Gastroesophageal sphincter (tissue), 4 donors: ENCODE measurements at regions not wholly inside any gene's neighbourhood (a gene's known extent, or its start where the extent isn't known, plus 50 kb on each side); places are given as distances from the start of the nearest gene placed in this dataset.

Experiments used
- ATAC-seq: fragments of 150-250 bp; one replicate; pipeline ENCODE4 v1.9.1; 2016; ENCODE audit warnings: mild to moderate bottlenecking, moderate library complexity
- H3K27ac ChIP-seq, 4 donors: fragments of 200-600 bp; sonication (generic) in 3 of 4; 1 replicate in 3 of 4; 2 replicates in 1 of 4; pipeline ENCODE4 v1.5.1; 2016 to 2019
- H3K27me3 ChIP-seq: fragments of 200-600 bp; sonication (generic); one replicate; pipeline ENCODE4 v1.5.1; 2019
- H3K36me3 ChIP-seq, 2 donors: fragments of 200-600 bp; sonication (generic); one replicate each; pipeline ENCODE4 v1.5.1; 2019; ENCODE audit warnings: control low read depth in 1 of 2
- H3K4me1 ChIP-seq, 3 donors: fragments of 200-600 bp; sonication (generic); 1 replicate in 2 of 3; 2 replicates in 1 of 3; pipeline ENCODE4 v1.5.1; 2016 to 2019; ENCODE audit warnings: control low read depth in 2 of 3
- H3K4me3 ChIP-seq, 2 donors: fragments of 200-600 bp; sonication (generic); one replicate each; pipeline ENCODE4 v1.5.1; 2019; ENCODE audit warnings: mild to moderate bottlenecking in 1 of 2, moderate library complexity in 1 of 2
- H3K9me3 ChIP-seq, 3 donors: fragments of 200-600 bp; sonication (generic); one replicate each; pipeline ENCODE4 v1.5.1; 2017 to 2019; ENCODE audit warnings: control low read depth in 2 of 3
- CTCF ChIP-seq, 4 experiments: fragments of 200-600 bp in 2 of 4; fragments of 450-650 bp in 2 of 4; sonication (generic) in 1 of 4; IDR thresholded peaks; one replicate each; pipeline ENCODE4 v1.5.1; 2017 to 2019; ENCODE audit warnings: antibody characterized with exemption in 4 of 4, mild to moderate bottlenecking in 2 of 4, moderate library complexity in 2 of 4
- EP300 ChIP-seq: sonication (generic); formaldehyde crosslinking; IDR thresholded peaks from one replicate; pipeline ENCODE4 v1.6.1; 2017; ENCODE audit warnings: antibody characterized with exemption, mild to moderate bottlenecking
- POLR2A ChIP-seq, 2 donors: fragments of 450-650 bp; IDR thresholded peaks; one replicate each; pipeline ENCODE4 v1.6.1; 2017; ENCODE audit warnings: antibody characterized with exemption in 2 of 2, mild to moderate bottlenecking in 2 of 2, moderate library complexity in 1 of 2
- POLR2AphosphoS5 ChIP-seq: sonication (generic); formaldehyde crosslinking; IDR thresholded peaks from one replicate; pipeline ENCODE4 v1.6.1; 2017; ENCODE audit warnings: antibody characterized with exemption
- WGBS, 2 donors: methylation state at CpG; one replicate each; pipeline ENCODE4 v1.1.5; 2018; ENCODE audit warnings: low coverage in 1 of 2; 5-methylcytosine and 5-hydroxymethylcytosine counted together

- H3K4me3 ChIP-seq: peak overlapping the region in 1 of 2 donors; percentile 12
- TF ChIP-seq EP300 (no peak), CTCF (IDR thresholded peaks at IDR 0.05) (no peak), POLR2AphosphoS5 (no peak), POLR2A (IDR thresholded peaks at IDR 0.05) (no peak)
- peaks cover 0 to 26% (median 0%) of the 10 kb centered on the region in 3 donors for H3K4me1 ChIP-seq
- H3K27me3 ChIP-seq: no peaks in the 10 kb centered on the region
- H3K9me3 ChIP-seq: no peaks in the 10 kb centered on the region
- H3K27ac ChIP-seq: peak overlapping the region in 1 of 4 donors; percentile 13
- no peak for ATAC-seq
- 62 to 69% methylated on average over 8 to 9 of the region's 10 CpGs for WGBS, 2 donors
- no peaks in the 10 kb centered on the region for H3K36me3 ChIP-seq
Measured at GRCh38 chr15:95669146-95669922, 661.2 kb upstream of the NR2F2 start.

GRCh38 chr15:95674031-95674430 lies 656.5 kb upstream of the NR2F2 start:
- Histone ChIP-seq H3K36me3 (no peaks in the 10 kb centered on the region), H3K27me3 (no peaks in the 10 kb centered on the region), H3K4me1 (peaks cover 0 to 11% (median 0%) of the 10 kb centered on the region in 3 donors), H3K27ac (no peak overlapping the region), H3K4me3 (no peak overlapping the region), H3K9me3 (no peaks in the 10 kb centered on the region)
- 94 to 95% methylated on average over 3 to 4 of the region's 4 CpGs for WGBS, 2 donors
- ATAC-seq: no peak
- no peak for TF ChIP-seq EP300
- TF ChIP-seq POLR2A (IDR thresholded peaks at IDR 0.05): no peak
- no peak for TF ChIP-seq CTCF (IDR thresholded peaks at IDR 0.05)
- TF ChIP-seq POLR2AphosphoS5: no peak

- Histone ChIP-seq H3K36me3 (no peaks in the 10 kb centered on the region), H3K27me3 (no peaks in the 10 kb centered on the region), H3K9me3 (no peaks in the 10 kb centered on the region), H3K4me1 (no peaks in the 10 kb centered on the region), H3K27ac (no peak overlapping the region), H3K4me3 (no peak overlapping the region)
- WGBS, 2 donors: 91 to 100% methylated on average over 2 to 3 of the region's 3 CpGs
- TF ChIP-seq POLR2A (IDR thresholded peaks at IDR 0.05) (no peak), CTCF (IDR thresholded peaks at IDR 0.05) (no peak), EP300 (no peak), POLR2AphosphoS5 (no peak)
- no peak for ATAC-seq
Measured at GRCh38 chr15:95676500-95676899, 654.0 kb upstream of the NR2F2 start.

GRCh38 chr15:95679847-95680582 lies 650.5 kb upstream of the NR2F2 start:
- Histone ChIP-seq H3K27ac (no peak overlapping the region), H3K4me1 (no peaks in the 10 kb centered on the region), H3K27me3 (no peaks in the 10 kb centered on the region), H3K36me3 (no peaks in the 10 kb centered on the region), H3K9me3 (no peaks in the 10 kb centered on the region), H3K4me3 (no peak overlapping the region)
- TF ChIP-seq POLR2A (IDR thresholded peaks at IDR 0.05) (no peak), EP300 (no peak), POLR2AphosphoS5 (no peak), CTCF (IDR thresholded peaks at IDR 0.05) (no peak)
- WGBS, 2 donors: 92 to 93% methylated on average over 6 of the region's 6 CpGs
- no peak for ATAC-seq

- H3K4me3 ChIP-seq: no peak overlapping the region
- no peaks in the 10 kb centered on the region for H3K4me1 ChIP-seq
- H3K9me3 ChIP-seq: no peaks in the 10 kb centered on the region
- WGBS, 2 donors: 78 to 87% methylated on average over 1 to 2 of the region's 2 CpGs
- TF ChIP-seq CTCF (IDR thresholded peaks at IDR 0.05) (no peak), POLR2A (IDR thresholded peaks at IDR 0.05) (no peak), POLR2AphosphoS5 (no peak), EP300 (no peak)
- no peak for ATAC-seq
- no peak overlapping the region for H3K27ac ChIP-seq
- no peaks in the 10 kb centered on the region for H3K27me3 ChIP-seq
- no peaks in the 10 kb centered on the region for H3K36me3 ChIP-seq
Measured at GRCh38 chr15:95680728-95681127, 649.8 kb upstream of the NR2F2 start.
